IMR-90 (cell line): ENCODE measurements at regions not wholly inside any gene's neighbourhood (a gene's known extent, or its start where the extent isn't known, plus 50 kb on each side); places are given as distances from the start of the nearest gene placed in this dataset.

Experiments used
- ATAC-seq: fragments of 200-7000 bp; cut with Tn5 transposase; 2 replicates; pipeline ENCODE4 v1.9.1; 2020; ENCODE audit warnings: low read depth, mild to moderate bottlenecking, moderate library complexity
- BruUV-seq: library from RNA; stranded (reverse); fragments of 400-500 nt; replicated peaks from 2 replicates; lab custom pipeline; 2021; lab: Mats Ljungman, UMichigan
- CTCF ChIA-PET: fragments of 300-600 bp; formaldehyde crosslinking; extraction: SDS; loops from one replicate; lab custom pipeline; 2021; ENCODE audit warnings: antibody characterized with exemption; lab: Yijun Ruan, JAX
- POLR2A ChIA-PET: fragments of 300-600 bp; sonication (Branson Sonifier 250); formaldehyde crosslinking; loops from one replicate; lab custom pipeline; 2022; ENCODE audit warnings: antibody characterized with exemption; ENCODE audit not compliant: unreplicated experiment; lab: Charles Lee
- DNase-seq: peaks from one replicate; pipeline ENCODE4 v3.0.0; 2013
- H2AFZ ChIP-seq: replicated peaks from 2 replicates; pipeline ENCODE3; 2013; ENCODE audit warnings: low read length, mild to moderate bottlenecking; ENCODE audit not compliant: poor library complexity
- H2AK5ac ChIP-seq: 2 replicates; pipeline ENCODE4 v1.6.1; 2013; ENCODE audit warnings: low read depth, low read length, inconsistent platforms
- H2AK9ac ChIP-seq: replicated peaks from 2 replicates; pipeline ENCODE3; 2013; ENCODE audit warnings: mild to moderate bottlenecking, low read depth, low read length, moderate library complexity; ENCODE audit not compliant: poor library complexity
- H2BK120ac ChIP-seq: 2 replicates; pipeline ENCODE4 v1.6.1; 2013; ENCODE audit warnings: low read depth, low read length, inconsistent platforms
- H2BK15ac ChIP-seq: 3 replicates; pipeline ENCODE4 v1.6.1; 2013; ENCODE audit warnings: low read depth, low read length, inconsistent platforms
- H2BK20ac ChIP-seq: 2 replicates; pipeline ENCODE4 v1.6.1; 2013; ENCODE audit warnings: low read depth, mild to moderate bottlenecking, inconsistent platforms, low read length, moderate library complexity
- H2BK5ac ChIP-seq: 2 replicates; pipeline ENCODE4 v1.6.1; 2013; ENCODE audit warnings: mild to moderate bottlenecking, low read depth, low read length, inconsistent platforms; ENCODE audit not compliant: poor library complexity, severe bottlenecking
- H3K14ac ChIP-seq: replicated peaks from 2 replicates; pipeline ENCODE4 v1.6.1; 2013; ENCODE audit warnings: low read depth, low read length, inconsistent platforms
- H3K18ac ChIP-seq: 2 replicates; pipeline ENCODE4 v1.6.1; 2013; ENCODE audit warnings: low read depth, low read length, control low read depth
- H3K23ac ChIP-seq: 2 replicates; pipeline ENCODE4 v1.6.1; 2013; ENCODE audit warnings: low read depth, low read length, inconsistent platforms
- H3K27ac ChIP-seq: 2 replicates; pipeline ENCODE4 v1.5.1; 2013; ENCODE audit warnings: mild to moderate bottlenecking, control low read depth, low read length; ENCODE audit not compliant: insufficient read depth
- H3K27me3 ChIP-seq: 2 replicates; pipeline ENCODE4 v1.6.1; 2013; ENCODE audit warnings: low read length; ENCODE audit not compliant: control insufficient read depth, insufficient read depth
- H3K36me3 ChIP-seq: 2 replicates; pipeline ENCODE4 v1.6.1; 2013; ENCODE audit warnings: low read length, mixed read lengths; ENCODE audit not compliant: control insufficient read depth, insufficient read depth
- H3K4ac ChIP-seq: 2 replicates; pipeline ENCODE4 v1.6.1; 2013; ENCODE audit warnings: low read depth, low read length, inconsistent platforms
- H3K4me1 ChIP-seq: 2 replicates; pipeline ENCODE4 v1.6.1; 2013; ENCODE audit warnings: low read length, mixed read lengths; ENCODE audit not compliant: control insufficient read depth, insufficient read depth
- H3K4me2 ChIP-seq: 2 replicates; pipeline ENCODE4 v1.6.1; 2013; ENCODE audit warnings: low read depth, mild to moderate bottlenecking, control low read depth, low read length, moderate library complexity
- H3K4me3 ChIP-seq: 2 replicates; pipeline ENCODE4 v1.5.1; 2013; ENCODE audit warnings: low read depth, mild to moderate bottlenecking, control low read depth, low read length, moderate library complexity; ENCODE audit not compliant: insufficient read depth
- H3K56ac ChIP-seq: 2 replicates; pipeline ENCODE4 v1.6.1; 2013; ENCODE audit warnings: low read length, inconsistent platforms; ENCODE audit not compliant: insufficient read depth; ENCODE audit errors: extremely low read depth
- H3K79me1 ChIP-seq, 2 experiments: 2 replicates each; pipeline ENCODE4 v1.6.1; 2013; ENCODE audit warnings: low read length in 2 of 2, inconsistent platforms in 1 of 2, low read depth in 1 of 2
- H3K9ac ChIP-seq: 2 replicates; pipeline ENCODE4 v1.6.1; 2013; ENCODE audit warnings: low read depth, low read length, control low read depth
- H3K9me1 ChIP-seq: 2 replicates; pipeline ENCODE4 v1.6.1; 2013; ENCODE audit warnings: low read length, inconsistent platforms; ENCODE audit not compliant: insufficient read depth
- H3K9me3 ChIP-seq: 2 replicates; pipeline ENCODE4 v1.6.1; 2013; ENCODE audit warnings: low read length; ENCODE audit not compliant: control insufficient read depth, insufficient read depth
- H4K20me1 ChIP-seq: 2 replicates; pipeline ENCODE4 v1.6.1; 2013; ENCODE audit warnings: low read length, inconsistent platforms; ENCODE audit not compliant: insufficient read depth
- H4K5ac ChIP-seq: 2 replicates; pipeline ENCODE4 v1.6.1; 2013; ENCODE audit warnings: mild to moderate bottlenecking, low read depth, low read length, control low read depth
- H4K8ac ChIP-seq, 2 experiments: 2 replicates each; pipeline ENCODE4 v1.6.1; 2013; ENCODE audit warnings: low read depth in 2 of 2, low read length in 2 of 2, control low read depth in 1 of 2, inconsistent platforms in 1 of 2
- H4K91ac ChIP-seq: 2 replicates; pipeline ENCODE4 v1.6.1; 2013; ENCODE audit warnings: low read depth, low read length, inconsistent platforms; ENCODE audit not compliant: insufficient read depth
- CEBPB ChIP-seq: IDR thresholded peaks from 2 replicates; pipeline ENCODE4 v1.6.1; 2012; ENCODE audit warnings: low read depth, low read length, improper control_type of control experiment
- CHD1 ChIP-seq: IDR thresholded peaks from 2 replicates; pipeline ENCODE4 v1.6.1; 2012; ENCODE audit warnings: low read depth, low read length, improper control_type of control experiment
- FOS ChIP-seq: fragments of 150-350 bp; IDR thresholded peaks from 2 replicates; pipeline ENCODE4 v1.6.1; 2016; ENCODE audit warnings: low read depth, low read length
- MAFK ChIP-seq: IDR thresholded peaks from 2 replicates; pipeline ENCODE4 v1.6.1; 2012; ENCODE audit warnings: low read depth, low read length, improper control_type of control experiment
- MAZ ChIP-seq: IDR thresholded peaks from 2 replicates; pipeline ENCODE4 v1.6.1; 2012; ENCODE audit warnings: low read depth, mild to moderate bottlenecking, low read length, improper control_type of control experiment, moderate library complexity, borderline replicate concordance
- POLR2A ChIP-seq: IDR thresholded peaks from 2 replicates; pipeline ENCODE4 v1.6.1; 2012; ENCODE audit warnings: mild to moderate bottlenecking, low read depth, low read length
- RFX5 ChIP-seq: IDR thresholded peaks from 2 replicates; pipeline ENCODE4 v1.8.0; 2012; ENCODE audit warnings: low read depth, mild to moderate bottlenecking, low read length, moderate library complexity
- SMC3 ChIP-seq: fragments of 150-350 bp; IDR thresholded peaks from 2 replicates; pipeline ENCODE4 v1.6.1; 2016; ENCODE audit warnings: low read depth, mild to moderate bottlenecking, antibody characterized with exemption, low read length, moderate library complexity
- WGBS, 2 experiments: methylation state at CpG; one replicate each; pipeline versions ENCODE4 v1.1.5 to v1.1.7; 2013; ENCODE audit warnings: missing lambda C conversion rate in 2 of 2; ENCODE audit not compliant: insufficient read length in 1 of 2; ENCODE audit errors: extremely low coverage in 2 of 2; 5-methylcytosine and 5-hydroxymethylcytosine counted together
- dilution Hi-C: fragments of 300-500 bp; cut with HindIII; formaldehyde crosslinking; loops from one replicate; pipeline ENCODE4 v1.14.3; 2018; ENCODE audit warnings: low sequenced_read_pairs; ENCODE audit not compliant: unreplicated experiment
- in situ Hi-C: fragments of 300-500 bp; cut with MboI; formaldehyde crosslinking; loops from 3 replicates; pipeline ENCODE4 v1.14.3; 2019; ENCODE audit warnings: low sequenced_read_pairs, inconsistent platforms, mixed read lengths
- intact Hi-C: fragments of 100-400 bp; cut with micrococcal nuclease; formaldehyde crosslinking; loops from 2 replicates; pipeline ENCODE4 v1.10.0; 2022
- TF ChIP-seq, protein P1 (sequence below): fragments of 150-350 bp; IDR thresholded peaks from 2 replicates; pipeline ENCODE4 v1.6.1; 2017; ENCODE audit warnings: mild to moderate bottlenecking, antibody characterized with exemption, low read length, low read depth
- TF ChIP-seq, protein P2 (sequence below): fragments of 150-350 bp; IDR thresholded peaks from 2 replicates; pipeline ENCODE4 v1.6.1; 2016; ENCODE audit warnings: low read depth, mild to moderate bottlenecking, low read length, moderate library complexity, borderline replicate concordance

DNA sequence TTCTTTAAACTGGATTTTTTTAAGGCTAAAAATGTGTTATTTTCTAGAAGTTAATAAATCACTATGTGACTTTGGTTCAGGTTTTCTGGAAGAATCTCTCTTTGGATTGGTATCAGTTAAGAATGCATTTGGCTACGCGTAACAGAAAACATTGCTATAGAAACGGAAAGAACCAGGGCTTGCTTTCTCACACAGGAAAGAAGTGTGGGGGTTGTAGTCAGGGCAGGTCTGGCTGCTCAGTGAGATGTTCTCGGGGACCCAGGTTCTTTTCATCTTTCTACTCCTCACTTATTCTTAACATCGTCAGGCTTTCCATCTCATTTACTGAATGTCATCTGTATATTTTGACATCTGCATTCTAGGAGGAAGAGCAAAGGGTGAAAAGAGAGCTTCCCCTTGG, 191.4 kb downstream of the ZBTB18 start:
- H3K9ac ChIP-seq: no peak overlapping the region

More for the DNA sequence above, 191.4 kb downstream of the ZBTB18 start:
- Histone ChIP-seq H3K79me1 (no peaks in the 10 kb centered on the region), H3K36me3 (no peaks in the 10 kb centered on the region), H3K56ac (no peak overlapping the region), H4K91ac (no peak overlapping the region), H2BK5ac (no peak overlapping the region), H2AFZ (no peak overlapping the region), H3K18ac (no peak overlapping the region), H2BK120ac (no peak overlapping the region), H3K4ac (no peak overlapping the region), H3K4me1 (peaks cover 6% of the 10 kb centered on the region), H3K9me1 (no peaks in the 10 kb centered on the region), H3K4me2 (no peak overlapping the region), H3K4me3 (no peak overlapping the region), H3K23ac (no peak overlapping the region), H2AK5ac (no peak overlapping the region), H3K27ac (no peak overlapping the region), H3K14ac (no peak overlapping the region), H2BK20ac (no peak overlapping the region), H4K20me1 (no peaks in the 10 kb centered on the region), H2AK9ac (no peak overlapping the region), H2BK15ac (no peak overlapping the region), H3K9me3 (no peaks in the 10 kb centered on the region), H3K27me3 (no peaks in the 10 kb centered on the region; the same call in none of the 2 replicates), H4K5ac (no peak overlapping the region), H4K8ac (no peak overlapping the region)
- ATAC-seq (no peak), DNase-seq (no peak)
- dilution Hi-C loops (no loop called here), in situ Hi-C loops (no loop called here), intact Hi-C loops (no loop called here)
- TF ChIP-seq POLR2A (no peak), MAFK (no peak), RFX5 (no peak), MAZ (no peak), CEBPB (no peak), SMC3 (no peak), CHD1 (no peak), FOS (no peak)
- TF ChIP-seq, protein P1, sequence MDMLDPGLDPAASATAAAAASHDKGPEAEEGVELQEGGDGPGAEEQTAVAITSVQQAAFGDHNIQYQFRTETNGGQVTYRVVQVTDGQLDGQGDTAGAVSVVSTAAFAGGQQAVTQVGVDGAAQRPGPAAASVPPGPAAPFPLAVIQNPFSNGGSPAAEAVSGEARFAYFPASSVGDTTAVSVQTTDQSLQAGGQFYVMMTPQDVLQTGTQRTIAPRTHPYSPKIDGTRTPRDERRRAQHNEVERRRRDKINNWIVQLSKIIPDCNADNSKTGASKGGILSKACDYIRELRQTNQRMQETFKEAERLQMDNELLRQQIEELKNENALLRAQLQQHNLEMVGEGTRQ: no peak
- TF ChIP-seq, protein P2, sequence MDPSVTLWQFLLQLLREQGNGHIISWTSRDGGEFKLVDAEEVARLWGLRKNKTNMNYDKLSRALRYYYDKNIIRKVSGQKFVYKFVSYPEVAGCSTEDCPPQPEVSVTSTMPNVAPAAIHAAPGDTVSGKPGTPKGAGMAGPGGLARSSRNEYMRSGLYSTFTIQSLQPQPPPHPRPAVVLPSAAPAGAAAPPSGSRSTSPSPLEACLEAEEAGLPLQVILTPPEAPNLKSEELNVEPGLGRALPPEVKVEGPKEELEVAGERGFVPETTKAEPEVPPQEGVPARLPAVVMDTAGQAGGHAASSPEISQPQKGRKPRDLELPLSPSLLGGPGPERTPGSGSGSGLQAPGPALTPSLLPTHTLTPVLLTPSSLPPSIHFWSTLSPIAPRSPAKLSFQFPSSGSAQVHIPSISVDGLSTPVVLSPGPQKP: no peak
- POLR2A ChIA-PET: no interaction called here
- CTCF ChIA-PET: interaction anchor here (1.2 kb wide), 1 partner anchor 13 kb away, joined by 3 read pairs; no protein-coding TSS in a partner anchor
- no CpG with 5 or more reads among the region's 5 CpGs for WGBS, 2 experiments
- no TSS peak for BruUV-seq
